Esophagus squamous epithelium (tissue), 5 donors: ENCODE measurements at regions not wholly inside any gene's neighbourhood (a gene's known extent, or its start where the extent isn't known, plus 50 kb on each side); places are given as distances from the start of the nearest gene placed in this dataset.

ENCODE experiments used
- DNase-seq: peaks from one replicate; lab custom pipeline; 2025; lab: John Stamatoyannopoulos, UW
- H3K27ac ChIP-seq, 4 donors: fragments of 200-600 bp; sonication (generic); one replicate each; pipeline ENCODE4 v1.5.1; 2016 to 2019; ENCODE audit warnings: mild to moderate bottlenecking in 1 of 4
- H3K27me3 ChIP-seq, 4 donors: fragments of 200-600 bp; sonication (generic); 1 replicate in 3 of 4; 2 replicates in 1 of 4; pipeline versions ENCODE4 v1.5.1 to v1.6.0; 2017 to 2021; ENCODE audit warnings: antibody characterized with exemption in 1 of 4
- H3K36me3 ChIP-seq, 3 donors: fragments of 200-600 bp; sonication (generic); one replicate each; pipeline ENCODE4 v1.5.1; 2016 to 2019
- H3K4me1 ChIP-seq, 3 donors: fragments of 200-600 bp; sonication (generic); one replicate each; pipeline ENCODE4 v1.5.1; 2017 to 2019
- H3K4me3 ChIP-seq, 4 donors: fragments of 200-600 bp; sonication (generic); 1 replicate in 3 of 4; 2 replicates in 1 of 4; pipeline ENCODE4 v1.5.1; 2016 to 2019; ENCODE audit warnings: mild to moderate bottlenecking in 2 of 4, moderate library complexity in 1 of 4
- H3K9me3 ChIP-seq, 3 donors: fragments of 200-600 bp; sonication (generic); one replicate each; pipeline ENCODE4 v1.5.1; 2016 to 2019
- POLR2A ChIP-seq, 4 donors: fragments of 450-650 bp; IDR thresholded peaks; one replicate each; pipeline ENCODE4 v1.6.1; 2017; ENCODE audit warnings: antibody characterized with exemption in 4 of 4, mild to moderate bottlenecking in 4 of 4, moderate library complexity in 3 of 4
- WGBS, 2 donors: methylation state at CpG; one replicate each; pipeline ENCODE4 v1.1.5; 2018; 5-methylcytosine and 5-hydroxymethylcytosine counted together
- intact Hi-C: fragments of 100-400 bp; cut with DNase I; formaldehyde crosslinking; loops from one replicate; pipeline ENCODE4 v1.15.0; 2022
- TF ChIP-seq, protein P1 (sequence below), 6 experiments: fragments of 450-650 bp in 4 of 6; fragments of 200-600 bp in 2 of 6; sonication (generic) in 2 of 6; IDR thresholded peaks; one replicate each; pipeline ENCODE4 v1.5.1; 2016 to 2019; ENCODE audit warnings: antibody characterized with exemption in 6 of 6, mild to moderate bottlenecking in 4 of 6, moderate library complexity in 4 of 6
- donor health status: DM: yes; HTN: yes; CAD: no.

GRCh38 chr1:195430826-195431225 is 1177.4 kb downstream of the KCNT2 start:
- intact Hi-C loops: no loop called here
- no peak overlapping the region for H3K4me3 ChIP-seq
- H3K36me3 ChIP-seq: no peaks in the 10 kb centered on the region
- DNase-seq: no peak
- WGBS, 2 donors: 82 to 93% methylated on average over 1 of the region's 1 CpG
- TF ChIP-seq POLR2A (IDR thresholded peaks at IDR 0.05): no peak
- TF ChIP-seq, protein P1, sequence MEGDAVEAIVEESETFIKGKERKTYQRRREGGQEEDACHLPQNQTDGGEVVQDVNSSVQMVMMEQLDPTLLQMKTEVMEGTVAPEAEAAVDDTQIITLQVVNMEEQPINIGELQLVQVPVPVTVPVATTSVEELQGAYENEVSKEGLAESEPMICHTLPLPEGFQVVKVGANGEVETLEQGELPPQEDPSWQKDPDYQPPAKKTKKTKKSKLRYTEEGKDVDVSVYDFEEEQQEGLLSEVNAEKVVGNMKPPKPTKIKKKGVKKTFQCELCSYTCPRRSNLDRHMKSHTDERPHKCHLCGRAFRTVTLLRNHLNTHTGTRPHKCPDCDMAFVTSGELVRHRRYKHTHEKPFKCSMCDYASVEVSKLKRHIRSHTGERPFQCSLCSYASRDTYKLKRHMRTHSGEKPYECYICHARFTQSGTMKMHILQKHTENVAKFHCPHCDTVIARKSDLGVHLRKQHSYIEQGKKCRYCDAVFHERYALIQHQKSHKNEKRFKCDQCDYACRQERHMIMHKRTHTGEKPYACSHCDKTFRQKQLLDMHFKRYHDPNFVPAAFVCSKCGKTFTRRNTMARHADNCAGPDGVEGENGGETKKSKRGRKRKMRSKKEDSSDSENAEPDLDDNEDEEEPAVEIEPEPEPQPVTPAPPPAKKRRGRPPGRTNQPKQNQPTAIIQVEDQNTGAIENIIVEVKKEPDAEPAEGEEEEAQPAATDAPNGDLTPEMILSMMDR (IDR thresholded peaks at IDR 0.05): no peak
- H3K27me3 ChIP-seq: no peaks in the 10 kb centered on the region
- H3K4me1 ChIP-seq: no peaks in the 10 kb centered on the region
- no peak overlapping the region for H3K27ac ChIP-seq
- no peaks in the 10 kb centered on the region for H3K9me3 ChIP-seq

- intact Hi-C loops: no loop called here
- Histone ChIP-seq H3K4me3 (no peak overlapping the region), H3K4me1 (no peaks in the 10 kb centered on the region), H3K36me3 (no peaks in the 10 kb centered on the region), H3K9me3 (no peaks in the 10 kb centered on the region), H3K27me3 (no peaks in the 10 kb centered on the region), H3K27ac (no peak overlapping the region)
- DNase-seq: no peak
- WGBS, 2 donors: 83% methylated on average over 4 of the region's 4 CpGs
- TF ChIP-seq POLR2A (IDR thresholded peaks at IDR 0.05): no peak
- TF ChIP-seq, protein P1 (IDR thresholded peaks at IDR 0.05): no peak
These were observed 1179.3 kb downstream of the KCNT2 start for GRCh38 chr1:195428927-195429326.

GRCh38 chr1:195415584-195415983 is 1192.7 kb downstream of the KCNT2 start:
- no peak for DNase-seq
- WGBS, 2 donors: 81 to 96% methylated on average over 1 of the region's 1 CpG
- Histone ChIP-seq H3K27me3 (no peaks in the 10 kb centered on the region), H3K36me3 (no peaks in the 10 kb centered on the region), H3K9me3 (no peaks in the 10 kb centered on the region), H3K4me3 (no peak overlapping the region), H3K4me1 (no peaks in the 10 kb centered on the region), H3K27ac (no peak overlapping the region)
- TF ChIP-seq, protein P1 (IDR thresholded peaks at IDR 0.05): no peak
- no peak for TF ChIP-seq POLR2A (IDR thresholded peaks at IDR 0.05)
- intact Hi-C loops: no loop called here

- intact Hi-C loops: no loop called here
- no peaks in the 10 kb centered on the region for H3K27me3 ChIP-seq
- H3K4me3 ChIP-seq: no peak overlapping the region
- 35 to 41% methylated on average over 1 of the region's 1 CpG for WGBS, 2 donors
- H3K36me3 ChIP-seq: no peaks in the 10 kb centered on the region
- H3K4me1 ChIP-seq: no peaks in the 10 kb centered on the region
- DNase-seq: no peak
- TF ChIP-seq POLR2A (IDR thresholded peaks at IDR 0.05): no peak
- TF ChIP-seq, protein P1 (IDR thresholded peaks at IDR 0.05): no peak
- no peak overlapping the region for H3K27ac ChIP-seq
- H3K9me3 ChIP-seq: no peaks in the 10 kb centered on the region
These were observed 1213.7 kb downstream of the KCNT2 start for GRCh38 chr1:195394567-195394966.

- no peak for TF ChIP-seq POLR2A (IDR thresholded peaks at IDR 0.05)
- TF ChIP-seq, protein P1 (IDR thresholded peaks at IDR 0.05): peak in 1 of 6 experiments; percentile 24
- H3K4me1 ChIP-seq: no peaks in the 10 kb centered on the region
- H3K9me3 ChIP-seq: no peaks in the 10 kb centered on the region
- H3K27ac ChIP-seq: no peak overlapping the region
- no peaks in the 10 kb centered on the region for H3K27me3 ChIP-seq
- no peak for DNase-seq
- no peak overlapping the region for H3K4me3 ChIP-seq
- no peaks in the 10 kb centered on the region for H3K36me3 ChIP-seq
- intact Hi-C loops: no loop called here
These were observed 1232.0 kb downstream of the KCNT2 start for GRCh38 chr1:195376190-195376589.
